C1 segment of cervical spinal cord (tissue), 14 donors: ENCODE measurements at regions not wholly inside any gene's neighbourhood (a gene's known extent, or its start where the extent isn't known, plus 50 kb on each side); places are given as distances from the start of the nearest gene placed in this dataset.

ENCODE experiments used
- DNase-seq, 14 donors: peaks; one replicate each; lab custom pipeline; 2025; lab: John Stamatoyannopoulos, UW

- no peak for DNase-seq
Measured at GRCh38 chr20:6426287-6426891, 303.6 kb upstream of the FERMT1 start.

- DNase-seq = no peak
Measured at GRCh38 chr20:6421321-6422248, 298.8 kb upstream of the FERMT1 start.

DNA sequence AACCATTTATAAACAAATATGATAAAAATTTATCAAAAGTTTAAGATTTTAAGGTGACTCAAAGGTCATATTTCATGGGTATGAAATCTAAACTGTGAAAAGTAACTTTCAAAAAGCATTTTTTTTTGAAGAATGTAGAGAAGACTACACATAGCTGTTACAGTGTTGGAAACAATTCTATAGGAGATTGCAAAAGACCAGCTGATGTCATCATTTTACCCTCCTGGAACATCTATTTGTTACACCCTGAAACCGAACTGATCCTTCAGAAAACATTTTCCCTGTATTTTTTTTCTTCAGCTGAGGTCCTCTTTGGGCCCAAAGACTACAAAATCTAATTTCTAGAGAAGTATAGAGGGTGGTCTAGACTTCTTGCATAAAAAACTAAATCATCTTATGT is 297.5 kb upstream of the FERMT1 start:
- DNase-seq = no peak

DNA sequence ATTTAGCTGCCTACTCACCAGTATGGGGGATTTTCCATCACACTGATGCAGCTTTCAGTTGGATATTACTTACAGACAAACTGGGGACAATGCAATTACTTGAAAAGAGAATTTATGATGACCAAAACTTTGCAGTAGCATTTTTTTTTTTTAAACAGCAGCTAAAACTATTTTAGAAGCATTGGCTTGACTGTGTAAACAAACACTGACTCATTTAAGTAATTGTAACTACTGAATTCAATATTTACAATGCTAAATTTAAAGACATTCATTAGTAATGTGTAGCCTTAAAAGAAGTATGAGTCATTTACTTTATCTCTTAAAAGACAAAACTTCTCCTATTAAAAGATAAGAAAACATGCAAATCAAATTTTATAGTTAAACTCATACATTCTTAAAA is 295.9 kb upstream of the FERMT1 start:
- no peak for DNase-seq

DNA sequence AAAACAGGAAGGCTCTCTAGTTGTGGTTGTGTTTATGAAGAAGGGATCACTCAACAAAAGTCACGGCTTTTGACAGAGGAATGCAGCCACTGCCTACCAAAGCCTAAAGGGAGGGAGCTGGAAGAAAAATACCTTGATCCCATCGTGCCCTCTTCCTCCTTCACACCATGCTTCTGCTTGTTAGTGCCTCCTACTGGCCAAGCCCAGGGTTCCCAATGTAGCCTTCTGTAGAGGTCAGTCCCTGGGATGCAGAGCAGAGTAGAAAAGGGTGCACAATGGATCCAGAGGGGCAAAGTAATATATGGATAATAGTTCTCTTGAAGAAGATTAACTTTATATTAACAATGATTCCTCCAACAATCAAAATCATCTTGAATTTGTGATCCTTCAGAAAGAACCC is 293.5 kb upstream of the FERMT1 start:
- no peak for DNase-seq

DNA sequence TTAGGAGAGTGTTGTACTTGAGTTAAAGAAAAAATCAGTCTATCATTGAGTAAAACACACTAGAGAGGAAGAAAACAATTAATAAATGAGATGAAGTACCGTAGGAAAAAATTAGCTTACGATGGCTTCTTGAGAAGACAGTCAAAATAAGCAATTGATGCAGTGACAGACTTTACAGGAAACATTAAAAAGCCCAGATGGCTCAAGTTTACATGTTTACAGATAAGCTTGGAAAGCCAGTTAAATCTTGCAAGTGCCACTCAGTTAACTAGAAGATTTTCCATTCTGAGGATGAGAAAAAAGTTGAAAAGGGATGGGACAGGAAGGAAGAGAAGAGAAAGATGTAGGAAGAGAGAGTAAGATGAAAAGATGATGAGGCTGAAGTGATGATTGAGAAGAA is 288.8 kb upstream of the FERMT1 start:
- no peak for DNase-seq

DNA sequence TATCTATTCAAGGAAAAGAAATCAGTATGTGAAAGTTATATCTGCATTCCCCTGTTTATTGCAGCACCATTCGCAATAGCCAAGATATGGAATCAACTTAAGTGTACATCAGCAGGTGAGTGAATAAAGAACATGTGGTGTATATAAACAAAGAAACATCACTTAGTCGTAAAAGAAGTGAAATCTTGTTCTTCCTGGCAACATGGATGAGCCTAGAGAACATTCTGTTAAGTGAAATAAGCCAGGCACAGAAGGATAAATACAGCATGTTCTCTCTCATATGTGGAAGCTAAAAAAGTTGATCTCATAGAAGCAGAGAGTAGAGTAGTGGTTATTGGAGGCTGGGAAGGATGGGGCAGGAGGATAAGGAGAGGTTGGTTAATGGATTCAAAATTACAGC is 287.9 kb upstream of the FERMT1 start:
- DNase-seq = no peak

GRCh38 chr20:6407163-6407562 is 284.3 kb upstream of the FERMT1 start:
- no peak for DNase-seq

DNA sequence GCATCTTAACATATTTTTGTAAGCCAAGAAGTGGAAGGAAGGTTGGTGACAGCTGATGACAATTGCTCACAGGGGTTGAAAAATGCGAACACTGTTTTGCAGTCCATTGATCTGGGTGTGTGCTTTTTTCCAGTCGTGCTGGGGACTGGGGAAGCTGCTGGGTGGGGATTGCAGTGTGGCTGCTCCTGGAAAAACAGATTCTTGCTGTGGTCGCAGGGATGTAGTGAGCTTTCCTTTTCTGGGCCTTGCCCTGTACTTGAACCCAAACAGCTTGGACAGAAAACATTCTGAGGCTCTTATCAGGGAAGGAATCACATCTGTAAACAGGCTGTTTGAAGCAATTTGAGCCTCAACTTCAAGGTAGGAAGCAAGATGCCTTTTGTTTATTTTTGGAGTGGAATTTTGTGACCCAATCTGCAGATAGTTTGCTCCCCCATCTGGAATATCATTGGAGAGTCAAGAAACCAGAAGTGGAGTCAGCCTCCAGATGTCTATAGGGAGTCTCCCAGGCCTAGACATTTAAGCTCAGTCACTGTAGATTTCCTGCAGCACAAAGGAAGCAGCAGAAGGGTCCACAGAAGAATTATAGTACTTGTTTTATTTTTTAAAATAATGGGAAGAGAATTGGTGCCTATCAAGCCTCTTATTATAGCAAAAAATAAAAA is 279.2 kb upstream of the FERMT1 start:
- no peak for DNase-seq

DNA sequence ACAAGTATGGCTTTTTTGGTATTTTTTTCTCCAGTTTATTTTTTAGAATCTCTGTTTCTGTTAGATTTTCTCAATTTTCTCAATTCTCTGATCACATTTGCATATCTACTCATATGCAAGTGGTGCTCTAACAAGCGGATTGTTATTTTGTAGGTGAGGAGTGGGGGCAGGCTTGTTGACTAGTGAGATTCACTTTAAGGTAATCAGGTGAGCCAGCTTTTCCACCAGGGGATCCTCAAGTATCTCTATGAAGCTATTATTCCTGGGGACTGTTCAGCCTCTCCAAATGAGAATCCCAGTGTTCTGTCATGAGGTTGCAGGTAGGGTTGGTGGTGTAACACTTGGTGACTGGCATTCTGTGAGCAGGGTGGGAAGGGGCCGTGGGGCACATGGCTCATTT is 274.3 kb upstream of the FERMT1 start:
- no peak for DNase-seq

DNA sequence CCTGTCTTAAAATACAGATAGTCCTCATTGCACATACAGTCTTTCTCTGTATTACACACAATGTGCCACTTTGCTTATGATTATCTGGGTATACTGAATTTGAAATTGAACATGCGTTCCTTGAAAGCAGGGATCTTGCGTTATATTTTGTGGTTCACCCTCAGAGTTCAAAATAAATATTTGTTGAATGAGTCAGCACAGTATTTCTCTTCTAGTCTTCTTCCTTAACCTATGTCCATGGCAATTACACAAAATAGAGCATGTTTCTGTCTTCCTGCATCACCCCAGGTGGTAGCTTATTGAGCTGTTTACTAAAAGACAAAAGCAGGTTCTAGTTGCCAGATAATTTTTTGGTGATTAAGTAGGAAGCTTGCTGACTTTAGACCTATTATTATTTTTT is 272.9 kb upstream of the FERMT1 start:
- no peak for DNase-seq

GRCh38 chr20:6388671-6389197 is 265.9 kb upstream of the FERMT1 start:
- DNase-seq = no peak

DNA sequence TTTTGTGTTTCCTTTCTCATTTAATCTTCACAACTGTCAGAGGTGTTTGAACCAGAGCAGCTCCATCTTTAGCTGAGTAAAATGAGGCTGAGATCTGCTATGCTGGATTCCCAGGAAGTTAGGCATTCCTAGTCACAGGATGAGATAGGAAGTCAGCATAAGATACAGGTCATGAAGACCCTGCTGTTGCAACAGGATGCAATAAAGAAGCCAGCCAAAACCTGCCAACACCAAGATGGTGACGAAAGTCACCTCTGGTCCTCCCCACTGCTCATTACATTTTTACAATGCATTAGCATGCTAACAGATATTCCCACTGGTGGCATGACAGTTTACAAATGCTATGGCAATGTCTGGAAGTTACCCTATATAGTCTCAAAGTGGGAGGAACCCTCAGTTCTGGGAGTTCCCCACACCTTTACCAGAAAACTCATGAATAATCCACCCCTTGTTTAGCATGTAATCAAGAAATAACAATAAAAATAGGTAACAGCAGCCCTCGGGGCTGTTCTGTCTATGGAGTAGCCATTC is 262.2 kb upstream of the FERMT1 start:
- DNase-seq = no peak

GRCh38 chr20:6384380-6384779 is 261.6 kb upstream of the FERMT1 start:
- DNase-seq = no peak

GRCh38 chr20:6381887-6382286 is 259.1 kb upstream of the FERMT1 start:
- DNase-seq = no peak

DNA sequence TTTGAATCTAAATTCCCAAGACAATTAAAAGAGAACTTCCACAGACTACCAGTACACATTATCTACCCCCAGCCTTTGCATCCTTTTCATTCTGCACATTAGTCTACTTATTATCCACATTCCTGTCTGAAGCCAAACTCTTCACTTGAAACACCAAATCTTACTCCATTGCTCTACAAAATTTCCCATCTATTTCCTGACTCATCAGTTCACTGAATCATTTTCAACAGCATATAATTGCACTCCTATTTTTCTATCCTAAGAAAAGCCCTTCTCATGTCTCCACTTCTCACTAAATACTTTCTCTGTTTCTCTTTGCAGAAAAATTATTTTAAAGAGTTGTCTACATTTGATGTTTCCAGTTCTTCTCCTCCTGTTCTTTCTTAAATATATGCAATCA is 239.4 kb upstream of the FERMT1 start:
- no peak for DNase-seq

GRCh38 chr20:6360766-6361165 is 237.9 kb upstream of the FERMT1 start:
- DNase-seq = no peak

GRCh38 chr20:6355754-6356451 is 233.1 kb upstream of the FERMT1 start:
- DNase-seq = no peak

DNA sequence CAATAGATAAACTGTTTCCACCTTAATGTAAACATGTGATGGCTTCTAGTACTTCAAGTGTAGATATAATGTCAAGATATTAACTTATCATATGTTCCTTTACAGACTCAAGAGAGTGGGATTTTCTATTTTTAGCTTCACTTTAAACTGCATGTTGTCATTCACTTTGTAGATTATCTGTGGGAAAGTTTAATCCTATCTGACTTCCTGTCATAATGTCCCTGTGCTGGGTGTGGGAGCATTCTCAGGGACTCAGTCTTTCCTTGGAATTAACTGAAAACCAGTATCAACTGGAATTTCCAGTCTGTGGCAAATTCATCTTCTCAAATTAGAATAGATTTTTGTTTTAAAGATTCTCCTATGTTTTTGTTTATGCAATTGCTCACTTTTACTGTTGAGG is 226.1 kb upstream of the FERMT1 start:
- DNase-seq = no peak

DNA sequence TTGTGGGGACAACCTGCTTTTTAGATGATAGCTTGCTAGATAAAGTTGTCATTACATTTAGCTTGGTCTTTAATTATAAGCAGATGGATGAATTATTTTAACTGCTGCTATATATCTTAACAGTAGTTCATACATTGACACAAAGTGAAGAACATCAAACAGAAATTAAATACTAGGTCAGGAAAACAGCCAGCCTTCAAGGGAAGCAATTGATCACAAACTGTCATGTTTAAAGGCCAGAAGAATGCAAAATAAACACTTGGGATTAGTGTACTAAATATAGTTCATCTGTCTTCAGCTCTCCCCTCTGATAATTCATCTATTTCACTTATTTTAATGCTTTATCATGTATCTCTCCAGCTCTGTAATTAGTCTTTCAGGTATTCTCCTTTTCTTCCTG is 225.1 kb upstream of the FERMT1 start:
- DNase-seq = no peak

- DNase-seq = no peak
Measured at GRCh38 chr20:6341491-6341890, 218.7 kb upstream of the FERMT1 start.

DNA sequence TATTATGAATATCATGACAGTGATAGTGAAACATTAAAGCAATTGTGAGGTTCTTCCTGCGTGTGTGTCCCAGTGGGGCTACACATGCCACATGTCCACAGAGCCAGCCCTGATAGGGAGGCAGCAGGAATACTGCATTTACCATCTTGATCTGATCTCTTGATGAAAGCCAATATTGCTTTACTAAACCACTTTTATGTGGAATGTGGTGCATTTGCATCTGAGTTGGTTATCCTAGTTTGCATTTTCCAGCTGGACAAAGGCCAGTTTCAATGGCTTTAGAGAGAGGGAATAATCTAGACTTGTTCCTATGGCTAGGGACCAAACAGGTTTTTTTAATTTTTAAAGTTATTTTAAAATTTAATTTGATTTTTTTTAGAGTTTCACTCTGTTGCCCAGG is 216.3 kb upstream of the FERMT1 start:
- DNase-seq = no peak
